Osteocyte (in vitro differentiated cells): ENCODE measurements at regions not wholly inside any gene's neighbourhood (a gene's known extent, or its start where the extent isn't known, plus 50 kb on each side); places are given as distances from the start of the nearest gene placed in this dataset.

Experiments used
- DNase-seq: peaks from one replicate; pipeline ENCODE4 v3.0.0; 2021; ENCODE audit warnings: mixed read lengths; ENCODE audit not compliant: unreplicated experiment; ENCODE audit errors: extremely low spot score
- H3K27ac Mint-ChIP-seq: one replicate; pipeline ENCODE4 v1.8.0; 2021; ENCODE audit warnings: mild to moderate bottlenecking, mixed read lengths; ENCODE audit not compliant: unreplicated experiment
- H3K27me3 Mint-ChIP-seq: one replicate; pipeline ENCODE4 v1.8.0; 2021; ENCODE audit warnings: mixed read lengths; ENCODE audit not compliant: unreplicated experiment
- H3K36me3 Mint-ChIP-seq: one replicate; pipeline ENCODE4 v1.8.0; 2021; ENCODE audit warnings: mixed read lengths; ENCODE audit not compliant: unreplicated experiment
- H3K4me1 Mint-ChIP-seq: one replicate; pipeline ENCODE4 v1.8.0; 2021; ENCODE audit warnings: mixed read lengths; ENCODE audit not compliant: unreplicated experiment
- H3K4me3 Mint-ChIP-seq: one replicate; pipeline ENCODE4 v1.8.0; 2021; ENCODE audit warnings: mild to moderate bottlenecking, moderate library complexity, mixed read lengths; ENCODE audit not compliant: unreplicated experiment
- H3K9me3 Mint-ChIP-seq: one replicate; pipeline ENCODE4 v1.8.0; 2021; ENCODE audit warnings: mixed read lengths; ENCODE audit not compliant: unreplicated experiment
- CTCF ChIP-seq: fragments of 200-600 bp; sonication (generic); IDR thresholded peaks from 2 replicates; pipeline ENCODE4 v1.5.0; 2021; ENCODE audit warnings: antibody characterized with exemption, mild to moderate bottlenecking, moderate library complexity

GRCh38 chr7:49631960-49632359 lies 141.5 kb upstream of the VWC2 start:
- H3K4me3 Mint-ChIP-seq, result no peak overlapping the region
- no peaks in the 10 kb centered on the region for H3K36me3 Mint-ChIP-seq
- no peak for TF ChIP-seq CTCF
- H3K4me1 Mint-ChIP-seq, result no peaks in the 10 kb centered on the region
- H3K9me3 Mint-ChIP-seq, result peaks cover 14% of the 10 kb centered on the region
- H3K27me3 Mint-ChIP-seq, result no peaks in the 10 kb centered on the region
- no peak for DNase-seq
- H3K27ac Mint-ChIP-seq, result no peak overlapping the region

GRCh38 chr7:49635800-49636199 lies 137.6 kb upstream of the VWC2 start:
- Mint-ChIP-seq H3K9me3 (peaks cover 32% of the 10 kb centered on the region), H3K27ac (no peak overlapping the region), H3K27me3 (no peaks in the 10 kb centered on the region), H3K36me3 (no peaks in the 10 kb centered on the region), H3K4me3 (no peak overlapping the region), H3K4me1 (no peaks in the 10 kb centered on the region)
- TF ChIP-seq CTCF, result no peak
- DNase-seq, result no peak

- no peak overlapping the region for H3K27ac Mint-ChIP-seq
- no peaks in the 10 kb centered on the region for H3K36me3 Mint-ChIP-seq
- no peak for TF ChIP-seq CTCF
- no peaks in the 10 kb centered on the region for H3K27me3 Mint-ChIP-seq
- no peaks in the 10 kb centered on the region for H3K4me1 Mint-ChIP-seq
- no peak for DNase-seq
- no peak overlapping the region for H3K4me3 Mint-ChIP-seq
- peaks cover 31% of the 10 kb centered on the region for H3K9me3 Mint-ChIP-seq
Observed at GRCh38 chr7:49636400-49636799, 137.0 kb upstream of the VWC2 start.

- H3K4me1 Mint-ChIP-seq, result no peaks in the 10 kb centered on the region
- H3K27me3 Mint-ChIP-seq, result no peaks in the 10 kb centered on the region
- no peak overlapping the region for H3K4me3 Mint-ChIP-seq
- DNase-seq, result no peak
- peaks cover 31% of the 10 kb centered on the region for H3K9me3 Mint-ChIP-seq
- TF ChIP-seq CTCF, result no peak
- H3K36me3 Mint-ChIP-seq, result no peaks in the 10 kb centered on the region
- no peak overlapping the region for H3K27ac Mint-ChIP-seq
Observed at GRCh38 chr7:49638166-49638565, 135.3 kb upstream of the VWC2 start.

- no peaks in the 10 kb centered on the region for H3K27me3 Mint-ChIP-seq
- no peak for DNase-seq
- peaks cover 34% of the 10 kb centered on the region for H3K9me3 Mint-ChIP-seq
- H3K4me3 Mint-ChIP-seq, result no peak overlapping the region
- H3K4me1 Mint-ChIP-seq, result no peaks in the 10 kb centered on the region
- no peak for TF ChIP-seq CTCF
- no peaks in the 10 kb centered on the region for H3K36me3 Mint-ChIP-seq
- no peak overlapping the region for H3K27ac Mint-ChIP-seq
Observed at GRCh38 chr7:49639068-49639593, 134.3 kb upstream of the VWC2 start.
